ENCODE measurements at regions not wholly inside any gene's neighbourhood (a gene's known extent, or its start where the extent isn't known, plus 50 kb on each side); places are given as distances from the start of the nearest gene placed in this dataset.
"Not testable (repeated sequence)": the region's sequence is repeated elsewhere in the genome, so short reads cannot be mapped to it uniquely, and the experiment has no call there.

GRCh38 chr3:194955546-194955945 lies 269.9 kb downstream of the FAM43A start:
- DNase-seq: no peak

- DNase-seq: no peak
These were observed 270.5 kb downstream of the FAM43A start for GRCh38 chr3:194955979-194956696.

- DNase-seq: no peak
These were observed 271.2 kb downstream of the FAM43A start for GRCh38 chr3:194956697-194957396.

GRCh38 chr3:194957743-194958240 lies 272.1 kb downstream of the FAM43A start:
- no peak for DNase-seq

GRCh38 chr3:194959217-194959616 lies 273.5 kb downstream of the FAM43A start:
- no peak for DNase-seq

GRCh38 chr3:194959666-194960065 lies 274.0 kb downstream of the FAM43A start:
- DNase-seq: not testable (repeated sequence)

- DNase-seq: no peak
These were observed 274.9 kb downstream of the FAM43A start for GRCh38 chr3:194960446-194961032.

- no peak for DNase-seq
These were observed 275.5 kb downstream of the FAM43A start for GRCh38 chr3:194961149-194961548.

- no peak for DNase-seq
These were observed 275.9 kb downstream of the FAM43A start for GRCh38 chr3:194961571-194961970.

- no peak for DNase-seq
These were observed 276.4 kb downstream of the FAM43A start for GRCh38 chr3:194962056-194962455.

GRCh38 chr3:194964809-194965208 lies 279.1 kb downstream of the FAM43A start:
- DNase-seq: no peak

- no peak for DNase-seq
These were observed 281.8 kb downstream of the FAM43A start for GRCh38 chr3:194967151-194968117.

- no peak for DNase-seq
These were observed 284.4 kb downstream of the FAM43A start for GRCh38 chr3:194970066-194970465.

- no peak for DNase-seq
These were observed 285.3 kb downstream of the FAM43A start for GRCh38 chr3:194971009-194971408.

GRCh38 chr3:194971965-194972364 lies 286.3 kb downstream of the FAM43A start:
- DNase-seq: no peak

GRCh38 chr3:194972641-194973040 lies 287.0 kb downstream of the FAM43A start:
- no peak for DNase-seq

- no peak for DNase-seq
These were observed 287.8 kb downstream of the FAM43A start for GRCh38 chr3:194973366-194974000.

GRCh38 chr3:194974468-194975135 lies 288.9 kb downstream of the FAM43A start:
- no peak for DNase-seq

GRCh38 chr3:194976049-194976451 lies 290.4 kb downstream of the FAM43A start:
- DNase-seq: no peak

- DNase-seq: no peak
These were observed 291.2 kb downstream of the FAM43A start for GRCh38 chr3:194976874-194977273.

GRCh38 chr3:194977356-194977755 lies 291.7 kb downstream of the FAM43A start:
- DNase-seq: no peak

GRCh38 chr3:194979173-194979572 lies 291.8 kb downstream of the XXYLT1 start:
- DNase-seq: no peak

Data from NCI-H524 treated with DMSO at 0.1 percent for 48 hours (cell line).